SJSA1 (cell line): ENCODE measurements at regions not wholly inside any gene's neighbourhood (a gene's known extent, or its start where the extent isn't known, plus 50 kb on each side); places are given as distances from the start of the nearest gene placed in this dataset.
A peak's percentile ranks its signal among the peaks of the same experiment; 100 is the strongest.

Experiments used
- DNase-seq, 2 experiments: peaks; one replicate each; pipeline ENCODE4 v3.0.0-alpha.2; 2015 to 2020; ENCODE audit warnings: low spot score in 2 of 2, low read depth in 1 of 2
- H3K27ac ChIP-seq: fragments of 250-450 bp; sonication (Bioruptor Pico); 2 replicates; pipeline ENCODE4 v1.5.1; 2020; ENCODE audit warnings: mild to moderate bottlenecking, moderate library complexity
- H3K27me3 ChIP-seq: fragments of 250-450 bp; sonication (Bioruptor Pico); replicated peaks from 2 replicates; pipeline ENCODE4 v1.5.1; 2020; ENCODE audit warnings: mild to moderate bottlenecking, moderate library complexity
- H3K36me3 ChIP-seq: fragments of 250-450 bp; sonication (Bioruptor Pico); 2 replicates; pipeline ENCODE4 v1.5.1; 2020; ENCODE audit warnings: mild to moderate bottlenecking
- H3K4me1 ChIP-seq: fragments of 250-450 bp; sonication (Bioruptor Pico); replicated peaks from 2 replicates; pipeline ENCODE4 v1.6.1; 2021; ENCODE audit warnings: mild to moderate bottlenecking
- H3K4me3 ChIP-seq: fragments of 250-450 bp; sonication (Bioruptor Pico); 2 replicates; pipeline ENCODE4 v1.5.1; 2020; ENCODE audit warnings: mild to moderate bottlenecking
- H3K9me3 ChIP-seq: fragments of 250-450 bp; sonication (Bioruptor Pico); replicated peaks from 2 replicates; pipeline ENCODE4 v1.5.1; 2020; ENCODE audit warnings: mild to moderate bottlenecking

DNA sequence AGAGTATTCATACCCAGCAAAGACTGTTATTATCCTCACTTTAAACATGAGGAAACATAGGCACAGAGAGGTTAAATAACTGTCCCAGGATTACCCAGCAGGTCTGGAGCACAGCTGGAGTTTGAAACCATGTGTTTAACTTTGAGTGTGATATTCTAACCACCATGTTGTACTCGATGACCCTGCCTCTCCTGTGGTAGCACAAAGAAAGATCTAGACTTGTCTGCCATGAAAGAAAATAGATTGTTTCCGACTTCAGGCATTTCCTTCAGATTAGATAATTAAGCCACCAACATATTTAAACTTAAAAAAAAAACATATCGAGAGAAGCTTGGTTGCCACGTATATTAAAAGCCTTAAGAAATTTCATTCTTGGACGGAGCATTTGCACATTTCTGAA is 104.6 kb upstream of the RUNX1 start:
- H3K27ac ChIP-seq, result no peak overlapping the region
- no peak for DNase-seq
- H3K27me3 ChIP-seq, result no peaks in the 10 kb centered on the region
- no peak overlapping the region for H3K4me3 ChIP-seq
- H3K9me3 ChIP-seq, result no peaks in the 10 kb centered on the region; the same call in none of the 2 replicates
- H3K4me1 ChIP-seq, result peaks cover 30% of the 10 kb centered on the region
- no peaks in the 10 kb centered on the region for H3K36me3 ChIP-seq

GRCh38 chr21:35150562-35151226 is 101.6 kb upstream of the RUNX1 start:
- Histone ChIP-seq H3K36me3 (no peaks in the 10 kb centered on the region), H3K27ac (peak overlapping the region; percentile 47), H3K27me3 (no peaks in the 10 kb centered on the region), H3K4me1 (peaks cover 50% of the 10 kb centered on the region), H3K9me3 (no peaks in the 10 kb centered on the region), H3K4me3 (no peak overlapping the region)
- DNase-seq, result peak in 1 of 2 experiments; percentile 64

- peak overlapping the region; percentile 47 for H3K27ac ChIP-seq
- H3K4me1 ChIP-seq, result peaks cover 50% of the 10 kb centered on the region
- H3K27me3 ChIP-seq, result no peaks in the 10 kb centered on the region
- no peaks in the 10 kb centered on the region for H3K36me3 ChIP-seq
- H3K9me3 ChIP-seq, result no peaks in the 10 kb centered on the region
- peak in 1 of 2 experiments; percentile 50 for DNase-seq
- no peak overlapping the region for H3K4me3 ChIP-seq
Observed at GRCh38 chr21:35149698-35150097, 100.6 kb upstream of the RUNX1 start.

DNA sequence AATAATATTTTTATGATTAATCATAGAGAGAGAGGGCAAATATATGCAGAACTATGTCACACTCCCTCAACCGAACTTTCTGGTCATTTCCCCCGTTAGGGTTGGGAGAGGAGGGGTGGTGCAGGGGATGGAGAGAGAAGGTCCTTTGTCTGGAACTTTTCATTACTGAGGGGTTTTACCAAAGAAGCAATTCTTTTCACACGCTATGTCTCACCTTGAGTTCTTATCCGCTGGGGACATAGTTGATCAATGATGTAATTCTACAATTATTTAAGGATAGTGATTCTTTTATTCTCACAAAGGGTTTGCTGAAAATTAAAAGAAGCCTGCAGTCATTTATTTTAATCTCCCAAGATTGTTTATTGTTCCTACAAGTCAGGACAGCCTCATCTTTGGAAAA is 98.3 kb upstream of the RUNX1 start:
- peaks cover 50% of the 10 kb centered on the region for H3K4me1 ChIP-seq

GRCh38 chr21:35145626-35146233 is 96.6 kb upstream of the RUNX1 start:
- no peak for DNase-seq
- no peak overlapping the region for H3K4me3 ChIP-seq
- no peaks in the 10 kb centered on the region for H3K36me3 ChIP-seq
- no peaks in the 10 kb centered on the region for H3K9me3 ChIP-seq
- peaks cover 41% of the 10 kb centered on the region for H3K4me1 ChIP-seq
- no peaks in the 10 kb centered on the region for H3K27me3 ChIP-seq
- no peak overlapping the region for H3K27ac ChIP-seq

More for the DNA sequence above, 98.3 kb upstream of the RUNX1 start:
- DNase-seq, result peak in 1 of 2 experiments; percentile 31
- Histone ChIP-seq H3K27me3 (no peaks in the 10 kb centered on the region), H3K4me3 (no peak overlapping the region), H3K9me3 (no peaks in the 10 kb centered on the region), H3K27ac (peak overlapping the region; percentile 21; the same call in 1 of the 2 replicates), H3K36me3 (no peaks in the 10 kb centered on the region)

GRCh38 chr21:35144978-35145377 is 95.9 kb upstream of the RUNX1 start:
- H3K27me3 ChIP-seq, result no peaks in the 10 kb centered on the region
- H3K4me3 ChIP-seq, result no peak overlapping the region
- DNase-seq, result no peak
- H3K4me1 ChIP-seq, result peaks cover 33% of the 10 kb centered on the region
- H3K9me3 ChIP-seq, result no peaks in the 10 kb centered on the region
- H3K36me3 ChIP-seq, result no peaks in the 10 kb centered on the region
- H3K27ac ChIP-seq, result no peak overlapping the region

DNA sequence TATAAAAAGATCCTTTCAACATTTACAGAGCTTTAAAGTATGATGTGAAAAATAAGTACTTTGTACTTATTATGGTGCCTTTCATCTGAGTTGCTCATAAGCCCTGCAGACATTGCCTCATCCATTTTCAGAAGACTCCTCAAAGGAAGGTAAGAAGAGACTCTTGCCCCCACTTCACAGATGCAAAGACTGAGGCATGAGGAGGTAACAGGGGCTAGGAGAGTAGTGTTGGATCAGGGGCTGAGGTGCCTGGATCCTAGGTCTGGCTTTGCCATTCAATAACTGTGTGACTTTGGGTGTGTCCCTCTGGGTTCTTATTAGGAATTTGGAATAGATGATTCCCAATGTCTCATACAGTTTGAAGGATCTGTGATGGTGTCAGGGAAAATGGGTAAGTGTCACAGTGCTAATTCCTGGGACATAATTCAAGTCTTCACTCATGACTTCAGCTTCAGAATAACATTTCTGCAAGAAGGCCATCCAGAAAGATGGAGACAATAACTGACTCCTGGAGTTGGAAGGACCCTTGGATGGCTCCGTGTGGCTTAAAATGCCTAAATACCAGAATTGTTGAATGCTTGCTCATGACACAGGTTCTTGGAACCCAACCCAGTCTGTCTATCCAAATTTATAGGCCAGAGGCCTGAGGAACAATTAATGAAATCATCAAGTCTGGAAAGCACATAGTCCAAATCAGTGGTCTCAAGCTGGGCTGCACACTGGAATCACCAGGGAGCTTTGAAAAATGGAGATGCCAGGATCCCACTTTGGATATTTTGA is 93.1 kb upstream of the RUNX1 start:
- H3K4me1 ChIP-seq, result peaks cover 27% of the 10 kb centered on the region
- DNase-seq, result no peak
- H3K9me3 ChIP-seq, result no peaks in the 10 kb centered on the region
- H3K36me3 ChIP-seq, result no peaks in the 10 kb centered on the region
- no peaks in the 10 kb centered on the region for H3K27me3 ChIP-seq
- H3K27ac ChIP-seq, result no peak overlapping the region
- H3K4me3 ChIP-seq, result no peak overlapping the region

GRCh38 chr21:35139382-35139715 is 90.2 kb upstream of the RUNX1 start:
- no peak for DNase-seq
- Histone ChIP-seq H3K36me3 (no peaks in the 10 kb centered on the region), H3K9me3 (no peaks in the 10 kb centered on the region), H3K4me3 (no peak overlapping the region), H3K27ac (peak overlapping the region; percentile 34; the same call in 1 of the 2 replicates), H3K27me3 (no peaks in the 10 kb centered on the region), H3K4me1 (peaks cover 35% of the 10 kb centered on the region)

GRCh38 chr21:35138665-35139381 is 89.7 kb upstream of the RUNX1 start:
- no peaks in the 10 kb centered on the region for H3K9me3 ChIP-seq
- no peak overlapping the region for H3K4me3 ChIP-seq
- H3K27ac ChIP-seq, result peak overlapping the region; percentile 34; the same call in 1 of the 2 replicates
- no peaks in the 10 kb centered on the region for H3K27me3 ChIP-seq
- peak; percentile 66 to 72 for DNase-seq
- peaks cover 35% of the 10 kb centered on the region for H3K4me1 ChIP-seq
- H3K36me3 ChIP-seq, result no peaks in the 10 kb centered on the region

- Histone ChIP-seq H3K27ac (peak overlapping the region; percentile 73), H3K27me3 (no peaks in the 10 kb centered on the region), H3K36me3 (no peaks in the 10 kb centered on the region), H3K4me3 (no peak overlapping the region), H3K4me1 (peaks cover 35% of the 10 kb centered on the region), H3K9me3 (no peaks in the 10 kb centered on the region)
- peak; percentile 59 to 65 for DNase-seq
Observed at GRCh38 chr21:35136586-35137219, 87.6 kb upstream of the RUNX1 start.

- Histone ChIP-seq H3K4me1 (peaks cover 35% of the 10 kb centered on the region), H3K9me3 (no peaks in the 10 kb centered on the region), H3K36me3 (no peaks in the 10 kb centered on the region), H3K27ac (peak overlapping the region; percentile 73), H3K4me3 (no peak overlapping the region), H3K27me3 (no peaks in the 10 kb centered on the region)
- DNase-seq, result no peak
Observed at GRCh38 chr21:35136106-35136505, 87.0 kb upstream of the RUNX1 start.

DNA sequence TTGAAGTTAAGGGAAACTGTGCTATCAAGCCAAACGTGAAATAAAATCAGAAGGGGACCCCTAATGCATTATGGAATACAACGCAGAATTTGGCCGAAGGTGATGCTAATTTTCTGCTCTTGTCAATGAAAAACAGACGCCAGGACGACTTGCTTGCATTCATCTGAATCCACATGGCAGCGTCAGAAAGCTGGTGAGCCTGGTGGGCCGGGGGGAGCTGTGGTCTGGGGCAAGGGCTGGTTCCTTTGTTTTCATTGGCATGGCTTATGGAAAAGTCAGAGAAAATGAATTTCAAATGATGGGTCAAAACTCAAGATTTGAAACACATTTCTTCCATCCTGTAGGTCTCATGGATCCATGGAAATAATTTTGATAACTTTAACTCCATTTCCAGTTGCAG is 86.4 kb upstream of the RUNX1 start:
- H3K9me3 ChIP-seq, result no peaks in the 10 kb centered on the region
- no peak overlapping the region for H3K4me3 ChIP-seq
- no peak for DNase-seq
- peaks cover 35% of the 10 kb centered on the region for H3K4me1 ChIP-seq
- H3K36me3 ChIP-seq, result no peaks in the 10 kb centered on the region
- no peaks in the 10 kb centered on the region for H3K27me3 ChIP-seq
- H3K27ac ChIP-seq, result no peak overlapping the region

- Histone ChIP-seq H3K27ac (no peak overlapping the region), H3K4me1 (peaks cover 32% of the 10 kb centered on the region), H3K4me3 (no peak overlapping the region), H3K27me3 (no peaks in the 10 kb centered on the region), H3K9me3 (0 out of 2 replicates have a peak, but pooled peaks cover 3% of the 10 kb centered on the region), H3K36me3 (no peaks in the 10 kb centered on the region)
- no peak for DNase-seq
Observed at GRCh38 chr21:35134309-35134708, 85.2 kb upstream of the RUNX1 start.
